ENCODE measurements at regions not wholly inside any gene's neighbourhood (a gene's known extent, or its start where the extent isn't known, plus 50 kb on each side); places are given as distances from the start of the nearest gene placed in this dataset.

DNA sequence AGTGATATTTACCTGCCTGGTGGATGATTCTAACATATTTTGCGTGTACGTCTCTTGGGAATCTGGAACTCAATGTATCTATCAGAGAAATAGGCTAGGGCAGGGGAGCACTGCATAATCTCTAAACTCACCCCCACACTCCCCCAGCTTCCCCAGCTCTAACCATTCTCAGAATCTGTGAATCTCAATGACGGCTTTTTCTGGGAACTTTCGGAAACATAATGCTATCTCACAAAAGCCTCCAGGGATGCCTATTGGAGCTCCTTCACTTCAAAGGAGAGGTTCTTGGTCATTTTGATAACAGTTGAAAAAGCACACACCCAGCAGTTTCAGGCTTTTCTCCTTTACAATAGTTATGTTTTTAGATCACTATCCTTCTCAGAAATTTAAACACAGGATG, 113.8 kb upstream of the MAGI3 start:
- TF ChIP-seq, protein P1, sequence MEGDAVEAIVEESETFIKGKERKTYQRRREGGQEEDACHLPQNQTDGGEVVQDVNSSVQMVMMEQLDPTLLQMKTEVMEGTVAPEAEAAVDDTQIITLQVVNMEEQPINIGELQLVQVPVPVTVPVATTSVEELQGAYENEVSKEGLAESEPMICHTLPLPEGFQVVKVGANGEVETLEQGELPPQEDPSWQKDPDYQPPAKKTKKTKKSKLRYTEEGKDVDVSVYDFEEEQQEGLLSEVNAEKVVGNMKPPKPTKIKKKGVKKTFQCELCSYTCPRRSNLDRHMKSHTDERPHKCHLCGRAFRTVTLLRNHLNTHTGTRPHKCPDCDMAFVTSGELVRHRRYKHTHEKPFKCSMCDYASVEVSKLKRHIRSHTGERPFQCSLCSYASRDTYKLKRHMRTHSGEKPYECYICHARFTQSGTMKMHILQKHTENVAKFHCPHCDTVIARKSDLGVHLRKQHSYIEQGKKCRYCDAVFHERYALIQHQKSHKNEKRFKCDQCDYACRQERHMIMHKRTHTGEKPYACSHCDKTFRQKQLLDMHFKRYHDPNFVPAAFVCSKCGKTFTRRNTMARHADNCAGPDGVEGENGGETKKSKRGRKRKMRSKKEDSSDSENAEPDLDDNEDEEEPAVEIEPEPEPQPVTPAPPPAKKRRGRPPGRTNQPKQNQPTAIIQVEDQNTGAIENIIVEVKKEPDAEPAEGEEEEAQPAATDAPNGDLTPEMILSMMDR (IDR thresholded peaks at IDR 0.05; ENCODE audit: extremely low read depth, missing control alignments): no peak
- DNase-seq (ENCODE audit: low spot score): no peak

GRCh38 chr1:113278371-113278770, 111.9 kb upstream of the MAGI3 start:
- TF ChIP-seq, protein P1 (IDR thresholded peaks at IDR 0.05; ENCODE audit: extremely low read depth, missing control alignments): no peak
- no peak for DNase-seq (ENCODE audit: low spot score)

- TF ChIP-seq, protein P1 (IDR thresholded peaks at IDR 0.05; ENCODE audit: extremely low read depth, missing control alignments): no peak
- DNase-seq (ENCODE audit: low spot score): no peak
Observed at GRCh38 chr1:113278777-113279176, 111.5 kb upstream of the MAGI3 start.

- TF ChIP-seq, protein P1 (IDR thresholded peaks at IDR 0.05; ENCODE audit: extremely low read depth, missing control alignments): no peak
- DNase-seq (ENCODE audit: low spot score): no peak
Observed at GRCh38 chr1:113279776-113280391, 110.4 kb upstream of the MAGI3 start.

GRCh38 chr1:113280581-113280980, 109.7 kb upstream of the MAGI3 start:
- no peak for DNase-seq (ENCODE audit: low spot score)
- TF ChIP-seq, protein P1 (IDR thresholded peaks at IDR 0.05; ENCODE audit: extremely low read depth, missing control alignments): no peak

DNA sequence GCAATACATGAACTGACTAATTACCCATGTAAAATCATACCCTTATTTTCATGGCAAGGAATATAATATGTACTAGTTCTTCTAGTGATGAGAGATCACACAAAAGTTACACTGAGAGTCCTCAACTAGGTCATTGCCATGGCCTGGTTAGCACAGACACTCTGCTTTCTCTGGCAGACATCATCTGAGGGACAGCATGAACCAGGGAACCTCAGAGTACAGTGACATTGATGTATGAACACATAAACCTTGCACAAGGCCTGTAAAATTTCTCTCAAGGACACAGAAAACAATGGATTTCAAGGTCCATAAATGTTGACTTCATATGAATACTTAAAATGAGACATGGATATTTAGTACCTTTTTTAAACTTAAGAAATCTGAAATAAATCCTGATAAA, 108.8 kb upstream of the MAGI3 start:
- TF ChIP-seq, protein P1 (IDR thresholded peaks at IDR 0.05; ENCODE audit: extremely low read depth, missing control alignments): no peak
- DNase-seq (ENCODE audit: low spot score): no peak

DNA sequence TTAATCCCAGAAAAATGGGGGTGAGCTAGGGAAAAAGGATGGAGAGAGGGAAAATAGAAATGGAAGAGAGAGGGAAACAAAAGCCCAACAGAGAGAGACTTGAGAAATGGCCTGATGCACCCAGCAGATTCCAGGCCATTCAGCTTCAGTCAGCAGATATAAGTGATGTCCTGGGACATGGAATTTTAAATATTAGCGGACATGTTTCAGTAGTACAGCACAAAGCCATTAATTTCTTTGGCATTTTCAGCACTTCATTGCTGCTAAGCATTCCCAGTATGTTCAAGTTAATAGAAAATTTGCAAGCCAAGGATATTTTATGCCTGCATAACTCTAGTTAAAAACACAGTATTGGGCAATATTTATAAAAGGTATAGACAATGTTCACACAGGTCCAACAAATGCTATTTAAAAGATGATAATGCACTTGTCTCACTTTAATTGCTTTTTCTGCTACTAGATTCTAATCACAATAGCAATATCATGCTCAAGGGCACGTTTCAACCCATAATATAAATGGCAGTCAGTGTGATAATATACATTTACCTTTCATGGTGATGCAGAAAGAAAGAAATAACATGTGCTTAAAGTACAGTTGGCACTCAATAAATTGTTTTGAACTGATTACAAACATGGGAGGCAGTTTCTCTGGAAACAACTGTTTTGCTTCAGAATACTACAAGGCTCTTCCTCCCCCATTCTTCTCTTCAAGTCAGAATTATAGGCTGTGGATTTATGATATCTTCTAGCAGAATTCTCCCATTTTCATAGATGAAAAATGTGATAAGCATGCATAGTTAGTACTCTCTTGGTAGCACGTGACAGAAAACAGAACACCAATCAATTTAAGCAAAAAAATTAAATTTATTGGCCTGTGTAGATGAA, 108.1 kb upstream of the MAGI3 start:
- TF ChIP-seq, protein P1 (IDR thresholded peaks at IDR 0.05; ENCODE audit: extremely low read depth, missing control alignments): no peak
- DNase-seq (ENCODE audit: low spot score): no peak

Measured in GM20000 (cell line).